Loucy (cell line): ENCODE measurements at regions not wholly inside any gene's neighbourhood (a gene's known extent, or its start where the extent isn't known, plus 50 kb on each side); places are given as distances from the start of the nearest gene placed in this dataset.

ENCODE experiments used
- CTCF ChIP-seq: fragments of 200-600 bp; sonication (generic); conservative IDR thresholded peaks from 2 replicates; pipeline ENCODE4 v1.5.1; 2014; ENCODE audit warnings: mild to moderate bottlenecking, antibody characterized with exemption, low read length
- EZH2phosphoT487 ChIP-seq: fragments of 200-600 bp; IDR thresholded peaks from 2 replicates; pipeline ENCODE4 v1.6.1; 2018; ENCODE audit warnings: antibody characterized with exemption, mild to moderate bottlenecking, moderate library complexity, borderline replicate concordance

GRCh38 chr6:93964926-93965325, 545.6 kb upstream of the EPHA7 start:
- TF ChIP-seq CTCF (no peak), EZH2phosphoT487 (no peak)
